GM12865 (cell line): ENCODE measurements at regions not wholly inside any gene's neighbourhood (a gene's known extent, or its start where the extent isn't known, plus 50 kb on each side); places are given as distances from the start of the nearest gene placed in this dataset.
"Not testable (repeated sequence)": the region's sequence is repeated elsewhere in the genome, so short reads cannot be mapped to it uniquely, and the experiment has no call there.

Experiments
- DNase-seq: peaks from one replicate; pipeline ENCODE4 v3.0.0; 2010; ENCODE audit warnings: low read depth
- H3K4me3 ChIP-seq: 2 replicates; pipeline ENCODE4 v1.5.1; 2011; ENCODE audit warnings: mild to moderate bottlenecking, low read depth, low read length, control low read depth
- CTCF ChIP-seq: IDR thresholded peaks from 2 replicates; pipeline ENCODE4 v1.5.1; 2011; ENCODE audit warnings: low read length, control low read depth, low read depth, inconsistent platforms; ENCODE audit not compliant: insufficient read depth; ENCODE audit errors: missing control alignments

GRCh38 chr4:149047368-149047767, 605.2 kb upstream of the NR3C2 start:
- no peak for DNase-seq
- TF ChIP-seq CTCF, result no peak
- no peak overlapping the region for H3K4me3 ChIP-seq

GRCh38 chr4:149045731-149046130, 603.5 kb upstream of the NR3C2 start:
- TF ChIP-seq CTCF, result no peak
- no peak overlapping the region for H3K4me3 ChIP-seq
- no peak for DNase-seq

GRCh38 chr4:149039786-149040185, 597.6 kb upstream of the NR3C2 start:
- DNase-seq, H3K4me3 ChIP-seq: not testable (repeated sequence)

- TF ChIP-seq CTCF, result peak; percentile 29
- H3K4me3 ChIP-seq, result no peak overlapping the region
- DNase-seq, result peak; percentile 22
These were observed 589.2 kb upstream of the NR3C2 start for GRCh38 chr4:149031399-149031798.

- no peak overlapping the region for H3K4me3 ChIP-seq
- TF ChIP-seq CTCF, result no peak
- DNase-seq, result no peak
These were observed 586.9 kb upstream of the NR3C2 start for GRCh38 chr4:149029056-149029651.

- no peak for DNase-seq
- no peak overlapping the region for H3K4me3 ChIP-seq
- TF ChIP-seq CTCF, result no peak
These were observed 584.5 kb upstream of the NR3C2 start for GRCh38 chr4:149026696-149027095.

GRCh38 chr4:149017002-149017734, 575.0 kb upstream of the NR3C2 start:
- TF ChIP-seq CTCF, result no peak
- H3K4me3 ChIP-seq, result no peak overlapping the region
- DNase-seq, result no peak
